Mammary epithelial cell (primary cell): ENCODE measurements at regions not wholly inside any gene's neighbourhood (a gene's known extent, or its start where the extent isn't known, plus 50 kb on each side); places are given as distances from the start of the nearest gene placed in this dataset.

Experiments
- CTCF ChIP-seq, 2 donors: IDR thresholded peaks in 1 of 2; conservative IDR thresholded peaks in 1 of 2; 2 replicates each; pipeline ENCODE4 v1.5.1; 2011 to 2012; ENCODE audit warnings: inconsistent platforms in 2 of 2, low read length in 2 of 2, mild to moderate bottlenecking in 2 of 2, control low read depth in 1 of 2, low read depth in 1 of 2; ENCODE audit not compliant: insufficient read depth in 1 of 2; ENCODE audit errors: extremely low read depth in 1 of 2
- EZH2 ChIP-seq: IDR thresholded peaks from 2 replicates; pipeline ENCODE4 v1.6.1; 2012; ENCODE audit warnings: low read length, inconsistent platforms, borderline replicate concordance

DNA sequence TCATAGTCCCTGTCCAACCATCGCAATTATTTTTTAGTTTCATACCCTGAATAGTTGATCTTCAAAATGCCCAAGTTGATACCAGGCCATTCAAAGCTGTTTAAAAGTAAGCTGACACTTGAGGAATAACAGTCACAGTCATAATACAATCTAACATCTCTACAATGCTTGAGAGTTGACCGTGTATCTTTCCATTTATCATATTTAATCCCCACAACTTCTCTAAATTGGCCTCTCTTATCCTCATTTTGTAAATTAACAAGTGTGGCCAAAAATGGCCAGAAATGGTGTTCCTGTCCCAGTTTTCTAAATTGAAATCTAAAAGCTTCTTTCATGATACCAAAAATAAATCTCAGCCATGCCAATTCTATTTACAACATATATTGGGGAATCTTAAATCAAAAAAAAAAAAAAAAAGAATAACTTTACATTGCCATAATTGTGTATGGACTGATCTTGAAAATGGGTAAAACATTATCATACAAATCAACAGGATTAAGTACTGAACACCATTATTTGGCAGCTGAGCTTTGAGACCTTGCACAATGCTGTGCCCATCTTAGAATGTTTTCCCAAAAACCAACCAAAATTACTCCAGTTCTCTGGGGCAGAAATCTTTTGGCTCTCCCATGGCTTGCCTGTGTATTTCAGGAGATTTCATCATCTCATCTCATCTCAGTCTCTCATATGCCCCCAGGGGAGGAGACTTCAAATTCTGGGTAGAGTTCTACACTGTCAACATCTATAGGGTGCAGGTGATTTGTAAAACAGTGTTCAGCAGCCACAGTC is 448.7 kb upstream of the JARID2 start:
- no peak for TF ChIP-seq CTCF (conservative IDR thresholded peaks at IDR 0.05 in 1 of 2, IDR thresholded peaks at IDR 0.05 in 1 of 2; ENCODE audit: extremely low read depth in 1 of 2, insufficient read depth in 1 of 2, low read depth in 1 of 2, low read length in 2 of 2)
- no peak for TF ChIP-seq EZH2
